ENCODE measurements at regions not wholly inside any gene's neighbourhood (a gene's known extent, or its start where the extent isn't known, plus 50 kb on each side); places are given as distances from the start of the nearest gene placed in this dataset.
A peak's percentile ranks its signal among the peaks of the same experiment; 100 is the strongest.
"Not testable (repeated sequence)": the region's sequence is repeated elsewhere in the genome, so short reads cannot be mapped to it uniquely, and the experiment has no call there.

GRCh38 chr11:27228906-27229290, 134.1 kb downstream of the CCDC34 start:
- H4K91ac ChIP-seq (ENCODE audit: low read depth, low read length) = no peak overlapping the region
- no peak overlapping the region for H4K12ac ChIP-seq (ENCODE audit: low read depth, low read length)
- no peak overlapping the region for H3K4ac ChIP-seq (ENCODE audit: low read depth, low read length)
- DNase-seq = no peak
- H2BK120ac ChIP-seq (ENCODE audit: insufficient read depth, low read length, poor library complexity) = no peak overlapping the region
- H3K14ac ChIP-seq (ENCODE audit: low read length) = no peak overlapping the region
- H4K8ac ChIP-seq (ENCODE audit: low read depth, low read length) = no peak overlapping the region
- no peaks in the 10 kb centered on the region for H3K79me2 ChIP-seq (ENCODE audit: control insufficient read depth, insufficient read depth, low read length, poor library complexity)
- no CpG with 5 or more reads among the region's 2 CpGs for WGBS (ENCODE audit: extremely low coverage, insufficient coverage, insufficient read length)
- H2BK12ac ChIP-seq (ENCODE audit: low read length) = no peak overlapping the region
- H3K9me3 ChIP-seq (ENCODE audit: insufficient read depth, low read depth, low read length) = no peaks in the 10 kb centered on the region
- no peak overlapping the region for H3K9ac ChIP-seq (ENCODE audit: low read length)
- H2BK5ac ChIP-seq (ENCODE audit: low read depth, low read length, poor library complexity) = no peak overlapping the region
- H3K79me1 ChIP-seq (ENCODE audit: low read length) = no peaks in the 10 kb centered on the region
- no peak overlapping the region for H3K18ac ChIP-seq (ENCODE audit: low read length)
- no peak overlapping the region for H3K27ac ChIP-seq (ENCODE audit: low read depth, low read length)
- no peak overlapping the region for H2AFZ ChIP-seq (ENCODE audit: insufficient read depth, low read length, poor library complexity)
- H3K4me2 ChIP-seq (ENCODE audit: low read length) = no peak overlapping the region
- H3K4me1 ChIP-seq (ENCODE audit: control insufficient read depth in 1 of 2, insufficient read depth in 2 of 2, low read length in 2 of 2) = peaks cover 0 to under 1% of the 10 kb centered on the region in 2 experiments
- H3K23ac ChIP-seq (ENCODE audit: low read length) = no peak overlapping the region
- no peaks in the 10 kb centered on the region for H3K36me3 ChIP-seq (ENCODE audit: control insufficient read depth in 1 of 2, insufficient read depth in 2 of 2, low read length in 2 of 2)
- H3K4me3 ChIP-seq (ENCODE audit: low read depth, low read length) = no peak overlapping the region
- H3K27me3 ChIP-seq (ENCODE audit: insufficient read depth, low read length) = no peaks in the 10 kb centered on the region
- H2AK5ac ChIP-seq (ENCODE audit: low read length) = no peak overlapping the region

DNA sequence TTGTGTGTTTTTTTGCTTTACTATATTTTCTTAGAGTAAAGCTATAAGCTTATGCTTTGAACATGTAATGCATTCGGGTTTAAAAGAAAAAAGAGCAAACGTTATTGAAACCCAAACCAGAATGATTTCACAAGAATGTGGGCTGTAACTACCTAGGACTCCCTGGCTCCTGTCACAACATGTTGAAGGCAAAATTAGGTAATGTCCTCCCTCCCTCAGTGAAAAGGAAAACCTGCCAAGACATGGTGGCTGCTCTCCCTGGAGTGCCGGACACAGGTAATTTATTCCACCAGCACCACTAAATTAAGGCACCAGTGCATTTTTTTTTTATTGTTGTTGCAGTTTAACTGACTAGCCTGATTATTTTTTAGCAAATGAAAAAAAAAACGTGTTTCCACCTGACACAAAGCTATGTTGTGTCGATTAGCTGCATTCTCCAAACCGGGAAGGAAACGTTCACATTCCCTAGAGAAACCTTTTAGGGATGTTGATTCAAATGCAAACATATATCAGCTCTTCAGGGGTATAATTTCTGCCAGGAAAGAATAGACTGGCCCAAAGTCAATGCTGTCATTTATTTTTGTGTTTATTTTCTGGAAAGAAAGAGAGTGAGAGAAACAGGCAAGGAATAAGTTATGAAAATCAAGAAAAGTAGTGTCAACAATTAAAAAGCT, 134.6 kb downstream of the CCDC34 start:
- Histone ChIP-seq H3K79me1 (ENCODE audit: low read length) (no peaks in the 10 kb centered on the region), H3K23ac (ENCODE audit: low read length) (no peak overlapping the region), H3K18ac (ENCODE audit: low read length) (no peak overlapping the region), H4K8ac (ENCODE audit: low read depth, low read length) (no peak overlapping the region), H3K4me1 (ENCODE audit: control insufficient read depth in 1 of 2, insufficient read depth in 2 of 2, low read length in 2 of 2) (no peaks in the 10 kb centered on the region), H3K9ac (ENCODE audit: low read length) (no peak overlapping the region), H3K79me2 (ENCODE audit: control insufficient read depth, insufficient read depth, low read length, poor library complexity) (no peaks in the 10 kb centered on the region), H4K91ac (ENCODE audit: low read depth, low read length) (no peak overlapping the region), H2AFZ (ENCODE audit: insufficient read depth, low read length, poor library complexity) (no peak overlapping the region), H3K14ac (ENCODE audit: low read length) (no peak overlapping the region), H4K12ac (ENCODE audit: low read depth, low read length) (no peak overlapping the region), H2BK120ac (ENCODE audit: insufficient read depth, low read length, poor library complexity) (no peak overlapping the region), H3K4me3 (ENCODE audit: low read depth, low read length) (no peak overlapping the region), H2AK5ac (ENCODE audit: low read length) (no peak overlapping the region), H3K36me3 (ENCODE audit: control insufficient read depth in 1 of 2, insufficient read depth in 2 of 2, low read length in 2 of 2) (no peaks in the 10 kb centered on the region), H3K4ac (ENCODE audit: low read depth, low read length) (no peak overlapping the region), H2BK5ac (ENCODE audit: low read depth, low read length, poor library complexity) (no peak overlapping the region), H3K27me3 (ENCODE audit: insufficient read depth, low read length) (no peaks in the 10 kb centered on the region), H3K4me2 (ENCODE audit: low read length) (no peak overlapping the region), H3K27ac (ENCODE audit: low read depth, low read length) (no peak overlapping the region), H2BK12ac (ENCODE audit: low read length) (no peak overlapping the region), H3K9me3 (ENCODE audit: insufficient read depth, low read depth, low read length) (no peaks in the 10 kb centered on the region)
- DNase-seq = no peak
- no CpG with 5 or more reads among the region's 7 CpGs for WGBS (ENCODE audit: extremely low coverage, insufficient coverage, insufficient read length)

GRCh38 chr11:27227736-27228135, 135.3 kb downstream of the CCDC34 start:
- no peak for DNase-seq
- H2BK5ac ChIP-seq (ENCODE audit: low read depth, low read length, poor library complexity) = no peak overlapping the region
- H4K91ac ChIP-seq (ENCODE audit: low read depth, low read length) = no peak overlapping the region
- no peak overlapping the region for H3K4ac ChIP-seq (ENCODE audit: low read depth, low read length)
- no peak overlapping the region for H4K12ac ChIP-seq (ENCODE audit: low read depth, low read length)
- no peak overlapping the region for H3K27ac ChIP-seq (ENCODE audit: low read depth, low read length)
- no peak overlapping the region for H3K4me3 ChIP-seq (ENCODE audit: low read depth, low read length)
- no peak overlapping the region for H3K23ac ChIP-seq (ENCODE audit: low read length)
- H3K27me3 ChIP-seq (ENCODE audit: insufficient read depth, low read length) = no peaks in the 10 kb centered on the region
- H3K9me3 ChIP-seq (ENCODE audit: insufficient read depth, low read depth, low read length) = no peaks in the 10 kb centered on the region
- no peaks in the 10 kb centered on the region for H3K79me2 ChIP-seq (ENCODE audit: control insufficient read depth, insufficient read depth, low read length, poor library complexity)
- H2BK12ac ChIP-seq (ENCODE audit: low read length) = no peak overlapping the region
- no CpG with 5 or more reads among the region's 5 CpGs for WGBS (ENCODE audit: extremely low coverage, insufficient coverage, insufficient read length)
- no peak overlapping the region for H2AFZ ChIP-seq (ENCODE audit: insufficient read depth, low read length, poor library complexity)
- H3K14ac ChIP-seq (ENCODE audit: low read length) = no peak overlapping the region
- no peak overlapping the region for H3K18ac ChIP-seq (ENCODE audit: low read length)
- no peaks in the 10 kb centered on the region for H3K36me3 ChIP-seq (ENCODE audit: control insufficient read depth in 1 of 2, insufficient read depth in 2 of 2, low read length in 2 of 2)
- no peak overlapping the region for H4K8ac ChIP-seq (ENCODE audit: low read depth, low read length)
- H3K4me2 ChIP-seq (ENCODE audit: low read length) = no peak overlapping the region
- H2BK120ac ChIP-seq (ENCODE audit: insufficient read depth, low read length, poor library complexity) = no peak overlapping the region
- H3K4me1 ChIP-seq (ENCODE audit: control insufficient read depth in 1 of 2, insufficient read depth in 2 of 2, low read length in 2 of 2) = no peaks in the 10 kb centered on the region
- no peaks in the 10 kb centered on the region for H3K79me1 ChIP-seq (ENCODE audit: low read length)
- no peak overlapping the region for H3K9ac ChIP-seq (ENCODE audit: low read length)
- no peak overlapping the region for H2AK5ac ChIP-seq (ENCODE audit: low read length)

DNA sequence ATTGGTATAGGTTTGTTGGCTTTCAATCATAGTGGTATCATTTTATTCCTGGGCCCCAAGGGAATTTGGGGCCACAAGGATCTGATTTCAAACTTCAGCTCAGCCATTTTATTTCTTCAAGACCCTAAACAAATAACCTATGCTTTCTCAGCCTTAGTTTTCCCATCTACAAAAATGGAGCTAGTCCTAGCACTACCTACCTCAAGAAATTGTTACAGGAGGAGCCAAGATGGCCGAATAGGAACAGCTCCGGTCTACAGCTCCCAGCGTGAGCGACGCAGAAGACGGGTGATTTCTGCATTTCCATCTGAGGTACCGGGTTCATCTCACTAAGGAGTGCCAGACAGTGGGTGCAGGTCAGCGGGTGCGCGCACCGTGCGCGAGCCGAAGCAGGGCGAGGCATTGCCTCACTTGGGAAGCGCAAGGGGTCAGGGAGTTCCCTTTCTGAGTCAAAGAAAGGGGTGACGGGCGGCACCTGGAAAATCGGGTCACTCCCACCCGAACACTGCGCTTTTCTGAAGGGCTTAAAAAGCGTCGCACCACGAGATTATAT, 143.5 kb downstream of the CCDC34 start:
- H2AK5ac ChIP-seq (ENCODE audit: low read length); H4K12ac ChIP-seq (ENCODE audit: low read depth, low read length); H3K4me3 ChIP-seq (ENCODE audit: low read depth, low read length); H2BK5ac ChIP-seq (ENCODE audit: low read depth, low read length, poor library complexity); H2AFZ ChIP-seq (ENCODE audit: insufficient read depth, low read length, poor library complexity); H3K23ac ChIP-seq (ENCODE audit: low read length); H3K14ac ChIP-seq (ENCODE audit: low read length); H3K9me3 ChIP-seq (ENCODE audit: insufficient read depth, low read depth, low read length); H2BK120ac ChIP-seq (ENCODE audit: insufficient read depth, low read length, poor library complexity); H3K9ac ChIP-seq (ENCODE audit: low read length); H2BK12ac ChIP-seq (ENCODE audit: low read length); H3K79me2 ChIP-seq (ENCODE audit: control insufficient read depth, insufficient read depth, low read length, poor library complexity); H3K4ac ChIP-seq (ENCODE audit: low read depth, low read length); H3K27ac ChIP-seq (ENCODE audit: low read depth, low read length); H3K18ac ChIP-seq (ENCODE audit: low read length); H3K27me3 ChIP-seq (ENCODE audit: insufficient read depth, low read length); H3K36me3 ChIP-seq (ENCODE audit: control insufficient read depth in 1 of 2, insufficient read depth in 2 of 2, low read length in 2 of 2): not testable (repeated sequence)
- peak overlapping the region; percentile 41 for H3K4me2 ChIP-seq (ENCODE audit: low read length)
- DNase-seq = peak in 1 of 2 donors; percentile 40
- H4K8ac ChIP-seq (ENCODE audit: low read depth, low read length) = peak overlapping the region; percentile 23
- H3K79me1 ChIP-seq (ENCODE audit: low read length) = peaks cover 10% of the 10 kb centered on the region
- peak overlapping the region; percentile 60 for H4K91ac ChIP-seq (ENCODE audit: low read depth, low read length)
- peaks cover 6 to 19% of the 10 kb centered on the region in 2 experiments for H3K4me1 ChIP-seq (ENCODE audit: control insufficient read depth in 1 of 2, insufficient read depth in 2 of 2, low read length in 2 of 2)
- no CpG with 5 or more reads among the region's 24 CpGs for WGBS (ENCODE audit: extremely low coverage, insufficient coverage, insufficient read length)
